Amniotic stem cell (primary cell): ENCODE measurements at regions not wholly inside any gene's neighbourhood (a gene's known extent, or its start where the extent isn't known, plus 50 kb on each side); places are given as distances from the start of the nearest gene placed in this dataset.
"Not testable (repeated sequence)": the region's sequence is repeated elsewhere in the genome, so short reads cannot be mapped to it uniquely, and the experiment has no call there.

Experiments used
- DNase-seq: peaks from one replicate; lab custom pipeline; 2025; lab: John Stamatoyannopoulos, UW

- no peak for DNase-seq
Observed at GRCh38 chrX:25442499-25442898, 426.7 kb upstream of the ARX start.

GRCh38 chrX:25433307-25433706 is 417.5 kb upstream of the ARX start:
- no peak for DNase-seq

- no peak for DNase-seq
Observed at GRCh38 chrX:25432396-25432795, 416.6 kb upstream of the ARX start.

- no peak for DNase-seq
Observed at GRCh38 chrX:25427873-25428555, 412.2 kb upstream of the ARX start.

- DNase-seq = not testable (repeated sequence)
Observed at GRCh38 chrX:25404163-25404562, 388.4 kb upstream of the ARX start.

GRCh38 chrX:25389266-25389665 is 373.5 kb upstream of the ARX start:
- no peak for DNase-seq

GRCh38 chrX:25383196-25383595 is 367.4 kb upstream of the ARX start:
- no peak for DNase-seq

- no peak for DNase-seq
Observed at GRCh38 chrX:25356456-25356855, 340.7 kb upstream of the ARX start.

- no peak for DNase-seq
Observed at GRCh38 chrX:25344161-25344936, 328.6 kb upstream of the ARX start.

GRCh38 chrX:25343060-25343459 is 327.3 kb upstream of the ARX start:
- no peak for DNase-seq

- DNase-seq = no peak
Observed at GRCh38 chrX:25337841-25338240, 322.1 kb upstream of the ARX start.

GRCh38 chrX:25300994-25301393 is 285.2 kb upstream of the ARX start:
- DNase-seq = no peak

GRCh38 chrX:25296850-25297249 is 281.1 kb upstream of the ARX start:
- DNase-seq = no peak

GRCh38 chrX:25295466-25295865 is 279.7 kb upstream of the ARX start:
- DNase-seq = no peak

GRCh38 chrX:25290132-25290531 is 274.4 kb upstream of the ARX start:
- no peak for DNase-seq

GRCh38 chrX:25288676-25289075 is 272.9 kb upstream of the ARX start:
- no peak for DNase-seq

GRCh38 chrX:25287521-25287920 is 271.8 kb upstream of the ARX start:
- DNase-seq = no peak

GRCh38 chrX:25285598-25285997 is 269.8 kb upstream of the ARX start:
- no peak for DNase-seq

GRCh38 chrX:25279510-25279909 is 263.7 kb upstream of the ARX start:
- no peak for DNase-seq

- no peak for DNase-seq
Observed at GRCh38 chrX:25278341-25278740, 262.6 kb upstream of the ARX start.

GRCh38 chrX:25277574-25277973 is 261.8 kb upstream of the ARX start:
- DNase-seq = no peak

- DNase-seq = no peak
Observed at GRCh38 chrX:25275159-25275558, 259.4 kb upstream of the ARX start.

- no peak for DNase-seq
Observed at GRCh38 chrX:25241461-25241860, 225.7 kb upstream of the ARX start.

- DNase-seq = no peak
Observed at GRCh38 chrX:25226151-25226550, 210.4 kb upstream of the ARX start.
